Liver (tissue), 8 donors: ENCODE measurements at regions not wholly inside any gene's neighbourhood (a gene's known extent, or its start where the extent isn't known, plus 50 kb on each side); places are given as distances from the start of the nearest gene placed in this dataset.

Source experiments
- DNase-seq: peaks from one replicate; pipeline ENCODE4 v3.0.0-alpha.2; 2017; ENCODE audit warnings: low spot score
- H3K27ac ChIP-seq, 2 donors: one replicate each; pipeline ENCODE4 v1.7.0; 2013; ENCODE audit warnings: inconsistent platforms in 2 of 2, low read length in 2 of 2, control low read depth in 1 of 2, low read depth in 1 of 2, mild to moderate bottlenecking in 1 of 2
- H3K27me3 ChIP-seq, 4 donors: one replicate each; pipeline versions ENCODE4 v1.6.1 to v1.7.0; 2013; ENCODE audit warnings: low read length in 3 of 4, inconsistent platforms in 1 of 4, mild to moderate bottlenecking in 1 of 4, moderate library complexity in 1 of 4; ENCODE audit not compliant: control insufficient read depth in 4 of 4, insufficient read depth in 4 of 4
- H3K36me3 ChIP-seq, 4 donors: one replicate each; pipeline versions ENCODE4 v1.6.1 to v1.7.0; 2013; ENCODE audit warnings: low read length in 3 of 4, mild to moderate bottlenecking in 3 of 4, low read depth in 1 of 4, moderate library complexity in 1 of 4; ENCODE audit not compliant: control insufficient read depth in 4 of 4, insufficient read depth in 3 of 4
- H3K4me1 ChIP-seq, 4 donors: one replicate each; pipeline versions ENCODE4 v1.6.1 to v1.7.0; 2013; ENCODE audit warnings: low read length in 3 of 4, mild to moderate bottlenecking in 3 of 4, moderate library complexity in 1 of 4; ENCODE audit not compliant: control insufficient read depth in 4 of 4, insufficient read depth in 4 of 4
- H3K4me3 ChIP-seq, 3 donors: one replicate each; pipeline versions ENCODE4 v1.6.1 to v1.7.0; 2013; ENCODE audit warnings: low read length in 3 of 3, control low read depth in 1 of 3, low read depth in 1 of 3, mild to moderate bottlenecking in 1 of 3
- H3K9ac ChIP-seq, 2 donors: one replicate each; pipeline ENCODE4 v1.7.0; 2013; ENCODE audit warnings: low read length in 2 of 2, mild to moderate bottlenecking in 2 of 2, moderate library complexity in 2 of 2, control low read depth in 1 of 2, low read depth in 1 of 2
- H3K9me3 ChIP-seq, 4 donors: one replicate each; pipeline versions ENCODE4 v1.6.1 to v1.7.0; 2013; ENCODE audit warnings: low read length in 3 of 4; ENCODE audit not compliant: control insufficient read depth in 4 of 4
- CTCF ChIP-seq: fragments of 150-350 bp; IDR thresholded peaks from 2 replicates; pipeline ENCODE4 v1.5.1; 2017; ENCODE audit warnings: improper control_type of control experiment, low read depth, low read length; ENCODE audit not compliant: missing input control
- FOXA1 ChIP-seq: IDR thresholded peaks from 2 replicates; pipeline ENCODE4 v1.6.1; 2016; ENCODE audit warnings: antibody characterized with exemption
- FOXA2 ChIP-seq: IDR thresholded peaks from 2 replicates; pipeline ENCODE4 v1.6.1; 2016; ENCODE audit warnings: antibody characterized with exemption
- GABPA ChIP-seq, 2 donors: IDR thresholded peaks in 1 of 2; conservative IDR thresholded peaks in 1 of 2; 2 replicates each; pipeline ENCODE4 v1.6.1; 2016; ENCODE audit warnings: antibody characterized with exemption in 2 of 2, mild to moderate bottlenecking in 1 of 2, moderate library complexity in 1 of 2
- HNF4A ChIP-seq, 2 donors: conservative IDR thresholded peaks; 2 replicates each; pipeline ENCODE4 v1.6.1; 2016; ENCODE audit warnings: antibody characterized with exemption in 2 of 2, mild to moderate bottlenecking in 2 of 2
- JUND ChIP-seq, 2 donors: IDR thresholded peaks; 2 replicates each; pipeline ENCODE4 v1.6.1; 2016; ENCODE audit warnings: antibody characterized with exemption in 2 of 2
- MAX ChIP-seq: IDR thresholded peaks from 2 replicates; pipeline ENCODE4 v1.6.1; 2016; ENCODE audit warnings: antibody characterized with exemption
- RAD21 ChIP-seq, 2 donors: IDR thresholded peaks; 2 replicates each; pipeline ENCODE4 v1.6.1; 2016; ENCODE audit warnings: antibody characterized with exemption in 2 of 2, mild to moderate bottlenecking in 2 of 2
- REST ChIP-seq: IDR thresholded peaks from 2 replicates; pipeline ENCODE4 v1.6.1; 2016; ENCODE audit warnings: antibody characterized with exemption, mild to moderate bottlenecking
- RXRA ChIP-seq, 2 donors: IDR thresholded peaks; 2 replicates each; pipeline ENCODE4 v1.6.1; 2017 to 2018; ENCODE audit warnings: antibody characterized with exemption in 2 of 2, mild to moderate bottlenecking in 1 of 2
- SP1 ChIP-seq: IDR thresholded peaks from 2 replicates; pipeline ENCODE4 v1.6.1; 2018; ENCODE audit warnings: antibody characterized with exemption, mild to moderate bottlenecking
- TAF1 ChIP-seq: conservative IDR thresholded peaks from 2 replicates; pipeline ENCODE4 v1.6.1; 2016; ENCODE audit warnings: antibody characterized with exemption, mild to moderate bottlenecking
- YY1 ChIP-seq: IDR thresholded peaks from 2 replicates; pipeline ENCODE4 v1.6.1; 2016; ENCODE audit warnings: antibody characterized with exemption, mild to moderate bottlenecking
- ZBTB33 ChIP-seq: IDR thresholded peaks from 2 replicates; pipeline ENCODE4 v1.6.1; 2016; ENCODE audit warnings: antibody characterized with exemption
- WGBS: extraction: QIAGEN DNeasy Blood & Tissue Kit; methylation state at CpG from one replicate; pipeline ENCODE4 v1.1.7; 2013; 5-methylcytosine and 5-hydroxymethylcytosine counted together
- donor health status: healthy.
- donor health status: healthy.
- donor health status: healthy.
- donor health status: healthy.
- donor health status: healthy.

GRCh38 chr16:64008131-64008530 lies 1113.7 kb downstream of the CDH11 start:
- 84% methylated on average over 2 of the region's 2 CpGs for WGBS
- no peaks in the 10 kb centered on the region for H3K27me3 ChIP-seq
- H3K9ac ChIP-seq, result no peak overlapping the region
- no peak overlapping the region for H3K27ac ChIP-seq
- no peak overlapping the region for H3K4me3 ChIP-seq
- TF ChIP-seq YY1 (no peak), RXRA (IDR thresholded peaks at IDR 0.05) (no peak)
- no peaks in the 10 kb centered on the region for H3K9me3 ChIP-seq
- H3K4me1 ChIP-seq, result peaks cover 0 to under 1% (median 0%) of the 10 kb centered on the region in 4 donors
- no peak for DNase-seq
- H3K36me3 ChIP-seq, result no peaks in the 10 kb centered on the region

GRCh38 chr16:64004116-64004515 lies 1117.7 kb downstream of the CDH11 start:
- no peaks in the 10 kb centered on the region for H3K4me1 ChIP-seq
- H3K4me3 ChIP-seq, result no peak overlapping the region
- H3K36me3 ChIP-seq, result no peaks in the 10 kb centered on the region
- no peaks in the 10 kb centered on the region for H3K9me3 ChIP-seq
- WGBS, result 71% methylated on average over 1 of the region's 1 CpG
- DNase-seq, result no peak
- no peak overlapping the region for H3K9ac ChIP-seq
- no peaks in the 10 kb centered on the region for H3K27me3 ChIP-seq
- H3K27ac ChIP-seq, result no peak overlapping the region
- TF ChIP-seq REST, result no peak
- TF ChIP-seq JUND (IDR thresholded peaks at IDR 0.05), result no peak
- TF ChIP-seq ZBTB33, result no peak
- TF ChIP-seq HNF4A (conservative IDR thresholded peaks at IDR 0.05), result no peak
- no peak for TF ChIP-seq FOXA1
- no peak for TF ChIP-seq SP1
- no peak for TF ChIP-seq TAF1
- no peak for TF ChIP-seq GABPA (IDR thresholded peaks at IDR 0.05 in 1 of 2, conservative IDR thresholded peaks at IDR 0.05 in 1 of 2)
- no peak for TF ChIP-seq FOXA2
- no peak for TF ChIP-seq RAD21 (IDR thresholded peaks at IDR 0.05)
- no peak for TF ChIP-seq CTCF
- TF ChIP-seq MAX, result no peak
